ENCODE measurements at regions not wholly inside any gene's neighbourhood (a gene's known extent, or its start where the extent isn't known, plus 50 kb on each side); places are given as distances from the start of the nearest gene placed in this dataset.

DNA sequence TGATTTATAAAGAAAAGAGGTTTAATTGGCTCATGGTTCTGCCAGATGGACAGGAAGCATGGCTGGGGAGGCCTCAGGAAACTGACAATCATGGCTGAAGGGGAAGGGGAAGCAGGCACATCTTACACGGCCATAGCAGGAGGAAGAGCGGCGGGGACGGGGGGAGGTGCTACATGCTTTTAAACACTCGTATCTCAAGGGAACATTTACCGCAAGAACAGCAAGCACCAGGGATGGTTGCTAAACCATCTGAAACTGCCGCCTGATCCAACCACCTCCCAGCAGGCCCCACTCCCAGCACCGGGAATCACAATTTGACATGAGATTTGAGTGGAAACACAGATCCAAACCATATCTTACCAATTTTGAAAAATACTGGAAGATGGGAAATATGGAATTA is 362.8 kb downstream of the FBXO15 start:
- no peak for ATAC-seq

- ATAC-seq = no peak
Measured at GRCh38 chr18:73782405-73782804, 365.2 kb downstream of the FBXO15 start.

GRCh38 chr18:73780218-73780617 is 367.4 kb downstream of the FBXO15 start:
- no peak for ATAC-seq

DNA sequence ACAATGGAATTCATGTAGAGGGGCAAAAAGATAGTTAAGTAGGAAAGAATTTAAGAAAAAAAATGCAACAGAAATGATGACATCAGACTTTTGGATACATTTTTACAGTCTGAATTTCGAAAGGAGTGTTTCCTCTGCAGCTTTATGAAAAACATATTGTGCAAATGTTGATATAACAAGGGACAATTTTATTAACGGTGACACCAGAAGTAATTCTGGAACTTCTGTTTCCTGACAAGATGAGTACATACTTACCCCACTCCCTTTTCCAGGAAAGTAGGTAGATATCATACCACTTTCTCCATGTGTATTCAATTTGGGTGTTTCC is 369.6 kb downstream of the FBXO15 start:
- no peak for ATAC-seq

GRCh38 chr18:73777356-73778031 is 370.1 kb downstream of the FBXO15 start:
- ATAC-seq = no peak

GRCh38 chr18:73774811-73775509 is 372.7 kb downstream of the FBXO15 start:
- ATAC-seq = no peak

DNA sequence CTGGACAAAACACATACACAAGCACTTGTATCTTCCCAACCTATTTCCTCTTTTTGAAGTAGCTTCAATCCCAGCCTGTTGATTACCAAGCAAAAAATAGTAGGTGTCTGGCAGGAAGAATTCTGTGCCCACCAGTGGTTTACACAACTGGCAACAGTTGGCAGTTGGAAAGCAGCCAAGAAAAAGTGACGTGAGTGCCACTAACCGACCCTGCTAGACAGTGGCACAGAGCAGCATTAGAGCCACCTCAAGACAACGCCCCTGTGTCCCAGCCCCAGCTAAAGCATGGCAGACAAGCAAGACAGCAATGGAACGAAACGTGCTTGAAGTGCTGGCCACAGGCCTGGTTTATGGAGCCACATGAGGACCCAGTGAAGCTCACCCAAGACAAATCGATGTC is 379.6 kb downstream of the FBXO15 start:
- no peak for ATAC-seq

DNA sequence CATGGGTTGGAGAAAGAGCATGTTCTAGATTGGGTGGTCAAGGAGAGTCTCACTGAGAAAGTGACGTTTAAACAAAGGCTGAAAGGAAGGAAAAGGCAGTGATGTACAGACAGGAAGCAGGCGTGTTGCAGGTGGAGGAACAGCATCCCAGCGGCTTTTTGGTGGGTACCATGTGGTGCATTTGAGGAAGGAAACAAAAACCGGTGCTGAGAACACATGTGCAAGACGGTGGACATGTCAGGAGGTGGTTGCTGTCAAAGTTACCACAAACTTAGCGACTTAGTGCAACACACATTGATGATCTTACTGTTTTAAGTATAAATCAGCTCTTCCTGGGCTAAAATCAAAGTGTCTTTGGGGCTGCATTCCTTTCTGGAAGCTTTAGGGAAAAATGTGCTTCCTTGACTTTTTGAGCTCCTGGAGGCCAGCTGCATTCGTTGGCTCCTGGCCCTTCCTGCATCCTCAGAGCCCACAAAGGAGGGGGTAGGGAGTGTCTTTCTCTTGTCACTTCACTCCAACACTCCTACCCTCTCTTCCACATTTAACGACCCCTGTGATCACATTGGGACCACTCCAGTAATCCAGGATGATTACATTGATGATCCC is 380.6 kb downstream of the FBXO15 start:
- ATAC-seq = no peak

- no peak for ATAC-seq
Measured at GRCh38 chr18:73758446-73758845, 389.2 kb downstream of the FBXO15 start.

DNA sequence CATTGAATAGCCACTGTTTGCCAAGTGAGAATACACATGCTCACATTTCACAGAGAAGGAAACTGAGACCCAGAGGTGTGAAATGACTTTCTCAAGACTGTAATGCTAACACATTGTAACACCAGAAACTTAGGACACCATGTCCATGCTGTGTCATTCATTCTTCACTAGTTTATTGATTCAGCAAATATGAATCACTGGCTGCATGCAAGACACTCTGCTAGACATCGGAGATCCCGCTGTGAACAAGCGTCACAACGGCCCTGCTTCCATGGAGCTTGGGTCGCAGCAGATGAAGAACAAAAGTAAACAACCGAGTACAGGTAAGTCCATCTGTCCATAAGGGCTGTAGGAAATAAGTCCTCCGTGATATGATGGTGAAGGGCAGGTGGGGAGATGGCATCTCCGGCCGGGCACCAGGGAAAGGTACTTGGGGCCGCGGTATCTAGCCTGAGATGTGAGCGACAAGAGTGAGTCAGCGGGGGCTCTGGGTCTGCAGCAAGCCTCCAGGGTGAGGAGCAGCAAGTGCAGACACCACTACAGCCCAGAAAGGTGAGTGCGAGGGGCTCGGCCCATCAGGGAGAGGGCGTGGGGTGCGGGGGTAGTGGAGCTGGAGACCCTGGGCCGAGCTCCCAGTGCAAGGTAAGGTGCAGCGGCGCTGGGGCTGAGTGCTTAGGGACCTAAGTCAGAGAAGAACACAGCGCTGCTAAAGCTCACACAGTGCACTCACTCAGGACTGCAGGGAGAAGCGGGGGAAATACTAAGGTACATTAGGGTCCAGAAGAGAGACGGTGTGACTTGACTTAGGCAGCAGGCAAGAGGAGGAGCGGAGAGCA is 391.2 kb downstream of the FBXO15 start:
- peak; percentile 17 for ATAC-seq

DNA sequence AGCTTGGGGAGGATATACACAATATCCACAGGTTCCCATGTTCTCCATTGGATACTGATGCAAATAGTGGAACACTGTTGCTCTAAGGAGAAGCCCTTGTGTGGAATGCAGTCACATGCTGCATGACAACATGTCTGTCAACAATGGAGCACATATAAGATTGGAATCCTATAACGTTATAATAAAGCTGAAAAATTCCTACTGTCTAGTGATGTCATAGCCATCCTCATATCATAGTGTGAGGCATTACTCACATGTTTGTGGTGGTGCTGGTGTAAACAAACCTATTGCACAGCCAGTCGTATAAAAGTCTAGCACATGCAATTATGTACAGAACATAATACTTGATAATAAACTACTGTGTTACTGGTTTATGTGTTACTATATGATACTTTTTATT is 394.7 kb downstream of the FBXO15 start:
- no peak for ATAC-seq

DNA sequence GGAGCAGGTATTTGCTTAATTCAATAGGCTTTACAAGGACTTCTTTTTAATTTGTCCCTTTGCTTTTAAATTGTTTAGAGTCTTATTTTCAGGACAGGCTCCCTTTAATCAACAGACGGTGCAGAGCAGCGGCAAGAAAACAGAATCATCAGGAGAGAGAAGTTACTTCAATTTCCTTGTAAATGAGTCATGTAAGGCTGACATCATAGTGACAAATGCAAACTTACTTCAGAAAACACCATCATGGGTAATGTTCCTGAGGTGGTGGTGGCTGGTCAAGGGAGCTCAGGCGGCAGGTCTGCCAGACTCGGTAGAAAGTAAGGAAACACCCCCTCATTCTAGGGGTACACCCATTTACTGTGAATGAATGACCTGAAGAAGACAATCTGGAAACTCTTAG is 395.1 kb downstream of the FBXO15 start:
- ATAC-seq = peak; percentile 32

- no peak for ATAC-seq
Measured at GRCh38 chr18:73750052-73750451, 397.6 kb downstream of the FBXO15 start.

- ATAC-seq = no peak
Measured at GRCh38 chr18:73749304-73749703, 398.3 kb downstream of the FBXO15 start.

GRCh38 chr18:73748731-73749130 is 398.9 kb downstream of the FBXO15 start:
- ATAC-seq = no peak

DNA sequence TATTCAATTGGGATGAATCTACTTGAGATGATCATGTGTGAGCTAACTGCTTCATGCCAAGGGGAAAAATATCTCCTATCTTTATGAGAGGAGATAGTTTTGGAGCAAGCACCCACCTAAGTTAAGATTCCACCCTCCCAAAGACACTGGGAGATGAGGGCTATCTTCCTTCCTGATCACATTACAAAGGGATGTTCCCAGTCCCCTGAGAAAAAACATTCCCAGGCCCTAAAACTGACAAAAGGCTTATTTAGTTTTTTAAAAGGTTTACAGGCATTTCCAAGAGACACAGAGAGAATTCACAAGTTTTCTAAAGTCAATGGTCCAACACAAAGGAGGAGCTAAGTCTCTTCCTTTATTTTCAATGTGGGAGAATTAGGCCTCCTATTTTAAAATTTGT is 401.5 kb downstream of the FBXO15 start:
- no peak for ATAC-seq

GRCh38 chr18:73742957-73743356 is 404.7 kb downstream of the FBXO15 start:
- no peak for ATAC-seq

GRCh38 chr18:73741946-73742345 is 405.7 kb downstream of the FBXO15 start:
- no peak for ATAC-seq

GRCh38 chr18:73739098-73739497 is 408.5 kb downstream of the FBXO15 start:
- ATAC-seq = no peak

DNA sequence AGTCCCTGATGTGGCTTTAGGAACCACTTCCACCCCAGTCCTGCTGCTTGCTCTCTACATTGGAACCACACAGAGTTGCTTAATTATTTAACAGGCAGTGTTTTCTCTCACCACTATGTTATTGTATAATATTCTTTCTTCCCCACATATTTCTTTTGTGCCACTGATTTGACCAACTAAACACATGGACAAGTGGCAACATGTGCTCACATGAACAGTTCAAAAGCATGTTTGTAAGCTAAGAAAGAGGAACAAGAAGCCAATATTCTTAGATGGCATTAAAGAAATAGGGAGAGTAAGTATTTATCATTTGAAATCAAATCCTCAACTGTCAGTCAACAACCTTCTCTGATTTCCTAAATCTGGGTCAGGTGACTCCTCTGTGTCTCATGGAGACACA is 409.6 kb downstream of the FBXO15 start:
- ATAC-seq = no peak

DNA sequence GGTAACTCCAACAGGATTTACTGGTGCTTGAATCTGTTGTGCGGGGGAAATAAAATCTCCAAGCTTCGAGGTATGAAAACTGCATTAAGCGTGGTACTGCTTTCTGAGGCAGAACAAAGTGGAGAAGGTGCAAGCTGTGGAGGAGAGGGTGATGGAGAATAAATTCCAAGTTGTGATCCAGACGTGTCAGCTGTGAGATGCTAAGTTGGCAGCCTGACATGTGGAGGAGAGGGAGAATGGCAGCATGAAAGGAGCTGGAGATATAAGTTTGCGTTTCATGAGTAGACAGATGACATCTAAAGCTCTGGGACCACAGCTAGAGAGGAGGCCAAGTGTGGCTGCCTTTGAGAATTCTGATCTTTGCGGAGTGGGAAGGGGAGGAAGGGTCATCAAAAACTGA is 411.8 kb downstream of the FBXO15 start:
- ATAC-seq = no peak

DNA sequence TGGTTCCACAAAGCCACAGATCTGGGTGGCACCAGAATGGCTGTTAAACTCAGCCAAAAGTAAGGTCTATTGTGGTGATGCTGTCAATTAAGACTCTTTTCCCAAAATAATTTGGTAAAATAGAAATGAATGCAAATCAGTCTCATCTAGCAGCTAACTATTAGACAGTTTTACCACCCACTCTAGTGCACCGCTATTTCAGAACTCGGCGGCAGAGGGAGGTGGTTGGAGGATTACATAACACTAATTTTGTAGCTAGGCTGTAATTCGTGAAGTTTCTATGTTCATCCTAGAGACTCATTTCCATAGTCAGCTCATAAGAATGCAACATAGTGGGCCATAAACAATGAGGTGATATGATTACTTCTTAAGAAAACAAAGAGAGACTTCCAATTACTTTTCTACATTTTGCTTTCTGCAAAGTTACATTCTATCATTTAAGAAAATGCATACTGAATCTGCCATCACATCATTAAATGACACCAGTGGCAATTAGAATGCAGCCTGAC is 413.8 kb downstream of the FBXO15 start:
- ATAC-seq = no peak

GRCh38 chr18:73733376-73733775 is 414.3 kb downstream of the FBXO15 start:
- ATAC-seq = no peak
